HG03571 (cell line): ENCODE measurements at regions not wholly inside any gene's neighbourhood (a gene's known extent, or its start where the extent isn't known, plus 50 kb on each side); places are given as distances from the start of the nearest gene placed in this dataset.
"Not testable (repeated sequence)": the region's sequence is repeated elsewhere in the genome, so short reads cannot be mapped to it uniquely, and the experiment has no call there.

ENCODE experiments used
- ATAC-seq: cut with Tn5 transposase; IDR thresholded peaks from one replicate; pipeline ENCODE4 v1.9.1; 2021; ENCODE audit not compliant: unreplicated experiment

DNA sequence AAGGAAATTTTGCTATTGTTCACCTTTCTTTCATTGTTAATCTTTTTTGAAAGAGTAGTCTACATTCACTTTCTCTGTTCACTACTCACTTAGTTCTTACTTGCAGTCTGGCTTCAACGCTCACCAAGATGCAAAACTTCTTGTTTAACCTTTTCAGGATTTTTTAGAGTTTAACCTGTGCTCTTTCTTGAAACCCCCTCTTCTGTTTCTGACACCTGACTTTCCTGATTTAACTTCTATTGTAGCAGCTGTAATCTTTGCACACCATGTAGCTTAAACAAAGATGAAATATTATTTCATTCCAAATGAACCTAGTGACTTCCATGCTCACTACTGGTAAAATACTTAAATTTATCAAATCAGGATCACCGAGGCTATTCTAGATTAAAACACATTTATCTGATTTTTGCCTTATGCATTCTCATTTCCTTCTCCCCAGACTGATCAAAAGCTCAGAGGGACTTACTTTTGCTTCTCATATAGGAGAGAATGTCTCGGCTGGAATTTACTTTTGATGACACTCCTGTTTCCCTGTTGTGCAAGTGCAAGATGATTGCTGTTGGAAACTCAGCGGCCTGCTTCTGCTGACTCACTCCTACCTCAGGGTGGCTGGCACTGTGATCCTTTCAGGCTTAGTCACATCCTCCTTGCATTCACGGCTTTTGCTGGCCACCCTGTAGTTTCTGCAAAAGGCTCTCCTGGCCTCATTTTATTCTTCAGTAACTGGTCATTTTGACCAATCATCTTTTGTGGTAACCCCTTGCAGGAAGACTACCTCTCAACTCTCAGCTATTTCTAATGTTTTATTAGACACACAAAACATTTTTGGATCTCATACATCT is 109.3 kb upstream of the IFNE start:
- ATAC-seq = no peak

DNA sequence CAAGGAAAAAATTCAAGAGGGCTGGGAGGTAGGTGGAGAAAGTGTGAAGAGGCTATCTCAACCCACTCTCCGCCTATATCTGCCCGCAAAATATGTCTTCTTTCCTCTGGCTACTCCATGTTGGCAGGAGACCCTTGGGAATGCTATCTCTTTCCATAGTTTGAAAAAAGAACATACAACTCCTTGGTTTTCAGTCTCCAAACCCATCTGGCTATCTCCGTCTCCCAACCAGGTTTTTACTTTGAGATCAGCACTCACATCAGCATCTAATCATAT is 109.9 kb upstream of the IFNE start:
- no peak for ATAC-seq

DNA sequence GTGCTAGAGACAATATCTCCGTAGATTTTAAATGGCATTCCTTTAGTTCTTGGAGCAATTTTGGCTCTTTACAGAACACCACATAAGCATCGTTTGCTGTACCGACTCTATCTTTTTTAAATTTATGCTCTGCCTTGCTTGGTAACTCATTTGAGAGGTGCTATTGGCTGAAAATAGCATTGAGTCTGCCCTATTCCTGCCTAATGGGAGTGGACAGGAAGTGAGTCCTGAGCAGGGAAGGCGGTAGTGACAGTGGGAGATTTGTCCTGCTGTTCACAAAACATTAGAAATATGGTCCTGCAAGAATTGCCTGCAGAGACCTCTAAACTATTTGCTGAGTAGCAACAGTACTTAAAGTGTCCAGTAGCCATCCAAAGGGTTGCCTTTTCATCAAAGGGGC is 115.2 kb upstream of the IFNE start:
- no peak for ATAC-seq

DNA sequence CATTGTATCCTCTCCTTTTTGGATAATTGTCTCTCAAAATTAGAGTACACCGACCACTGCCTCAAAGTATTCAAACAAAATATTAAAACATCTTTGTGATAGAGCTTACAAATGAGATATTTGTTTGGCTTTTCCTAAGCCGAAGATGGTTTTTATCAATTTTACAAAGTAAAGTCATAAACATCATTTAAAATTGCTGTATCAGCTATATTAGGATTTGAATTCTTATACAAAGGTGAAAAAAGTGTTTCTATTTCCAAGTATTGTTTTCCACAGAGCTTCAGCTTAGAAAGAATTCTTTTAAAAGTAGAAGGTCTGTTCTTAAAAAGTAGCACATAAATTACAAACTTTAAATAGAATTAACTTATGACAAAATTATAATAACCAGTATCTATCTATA is 116.6 kb upstream of the IFNE start:
- no peak for ATAC-seq

DNA sequence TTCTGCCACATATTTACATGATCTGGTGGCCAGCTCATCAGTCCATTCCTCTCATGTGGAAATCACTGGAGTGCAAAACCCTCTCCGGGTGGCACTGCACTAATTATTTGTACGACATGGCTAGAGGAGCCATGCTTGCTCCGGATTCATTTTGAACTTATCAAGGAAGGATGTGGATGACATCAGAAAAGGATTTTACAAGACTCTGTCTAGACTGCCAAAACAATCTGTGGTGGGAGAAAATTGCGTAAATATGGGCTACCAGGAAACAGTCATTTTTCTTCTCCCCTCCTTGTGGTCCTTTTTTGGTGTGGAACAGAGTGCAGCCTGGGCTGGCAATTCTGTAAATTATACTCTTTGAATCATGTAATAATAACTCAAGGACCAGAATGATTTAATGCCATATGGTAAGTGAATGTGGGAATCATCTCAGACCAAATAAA is 123.4 kb upstream of the IFNE start:
- ATAC-seq = no peak

DNA sequence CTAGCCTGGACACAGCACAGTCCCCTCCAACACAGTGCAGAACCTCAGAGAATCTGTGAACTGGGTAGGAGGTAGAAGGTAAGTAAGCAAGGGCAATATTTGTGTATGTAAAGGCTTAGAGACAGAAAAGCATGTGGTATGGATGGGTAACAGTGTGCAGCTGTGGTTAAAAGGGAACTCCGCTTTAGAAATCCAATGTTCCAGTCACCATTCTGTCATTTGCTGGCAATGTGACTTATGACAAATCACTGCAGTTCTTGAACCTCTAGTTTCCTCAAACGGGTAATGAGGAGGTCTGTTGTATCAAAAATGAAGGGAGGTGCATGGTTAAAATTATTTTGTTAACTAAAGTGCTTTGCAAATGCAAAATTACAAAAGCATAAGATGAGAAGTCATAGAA is 125.5 kb upstream of the IFNE start:
- no peak for ATAC-seq

DNA sequence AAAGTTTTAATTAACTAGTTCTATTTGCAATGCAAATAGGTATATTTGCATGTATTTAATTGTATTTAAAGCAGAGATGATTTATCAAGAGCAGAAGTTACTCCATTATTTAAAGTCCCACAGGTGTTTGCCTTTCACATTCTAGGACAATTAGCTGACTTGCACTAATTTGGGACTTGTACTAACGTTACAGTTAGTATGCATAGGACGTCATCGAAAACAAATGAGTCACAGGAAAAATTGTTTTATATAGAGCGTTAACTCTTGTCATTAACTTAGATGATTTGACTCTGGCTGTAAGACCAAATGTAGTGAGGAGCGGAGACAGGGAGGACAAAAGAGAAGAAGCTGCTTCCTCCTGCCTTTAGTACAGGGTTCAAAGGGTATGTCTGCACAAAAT is 126.1 kb upstream of the IFNE start:
- no peak for ATAC-seq

DNA sequence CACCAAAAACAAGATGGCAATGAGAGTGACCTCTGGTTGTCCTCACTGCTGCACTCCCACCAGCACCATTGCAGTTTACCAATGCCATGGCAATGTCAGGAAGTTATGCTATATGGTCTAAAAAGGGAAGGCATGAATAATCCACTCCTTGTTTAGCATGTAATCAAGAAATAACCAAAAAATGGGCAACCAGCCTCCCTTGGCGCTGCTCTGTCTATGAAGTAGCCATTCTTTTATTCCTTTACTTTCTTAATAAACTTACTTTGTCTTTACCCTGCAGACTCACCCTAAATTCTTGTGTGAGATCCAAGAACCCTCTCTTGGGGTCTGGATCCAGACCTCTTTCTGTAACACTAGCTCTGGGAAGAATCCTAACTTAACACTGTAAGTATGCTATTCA is 127.4 kb upstream of the IFNE start:
- ATAC-seq = no peak

DNA sequence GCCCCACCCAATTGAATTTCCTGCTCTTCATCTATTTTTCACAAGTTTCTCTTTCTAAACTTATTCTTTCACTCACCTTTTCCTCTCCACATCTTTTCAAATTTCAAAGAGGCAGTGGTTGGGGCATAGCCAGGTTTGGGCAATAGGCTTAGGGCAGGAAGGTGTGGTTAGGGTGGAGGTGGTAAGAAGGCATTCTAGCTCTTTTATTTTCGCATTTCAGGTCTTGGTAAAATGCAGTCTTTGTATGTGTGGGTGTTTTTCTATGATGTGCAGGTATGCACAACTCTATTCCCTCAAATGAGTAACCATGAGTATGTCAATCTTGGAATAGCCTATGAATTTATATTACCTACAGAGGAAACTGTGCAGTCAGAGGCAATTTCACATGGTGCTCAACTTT is 129.8 kb upstream of the IFNE start:
- no peak for ATAC-seq

DNA sequence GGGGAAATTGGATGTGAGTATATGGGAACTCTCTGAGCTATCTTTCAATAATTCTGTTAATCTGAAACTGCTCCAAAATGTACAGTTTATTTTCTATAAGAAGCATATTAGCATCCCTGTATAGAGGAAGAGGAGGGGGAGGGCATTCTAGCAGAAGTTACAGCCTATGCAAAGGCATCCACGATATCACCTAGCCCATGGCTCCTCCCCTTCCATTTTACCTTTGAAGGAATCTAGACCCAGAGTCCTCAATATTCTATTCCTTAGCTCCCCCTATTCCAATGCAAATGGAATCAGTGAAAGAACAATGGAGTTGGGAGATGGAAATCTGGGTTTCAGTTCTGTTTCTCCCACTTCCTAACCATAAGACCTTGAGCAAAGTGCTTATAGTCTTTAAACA is 132.9 kb upstream of the IFNE start:
- no peak for ATAC-seq

DNA sequence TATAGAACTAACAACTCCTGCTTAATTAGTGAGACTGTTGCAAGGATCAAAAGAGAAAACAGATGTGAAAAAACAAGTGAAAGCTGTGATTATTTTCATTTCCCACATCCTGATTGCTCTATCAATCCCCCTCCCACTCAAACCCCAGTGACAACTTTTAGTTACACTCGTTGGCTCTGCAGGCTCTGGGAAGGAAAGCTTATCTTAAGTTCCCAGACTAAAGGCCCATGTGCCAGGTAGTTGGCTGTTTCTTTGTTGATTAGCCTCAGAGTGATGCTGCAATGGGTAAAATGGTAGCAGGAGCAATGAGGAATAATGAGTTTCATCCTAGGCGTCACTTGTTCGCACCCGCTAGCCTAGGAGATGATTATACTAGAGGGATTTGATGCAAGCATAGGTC is 133.3 kb upstream of the IFNE start:
- ATAC-seq = no peak

DNA sequence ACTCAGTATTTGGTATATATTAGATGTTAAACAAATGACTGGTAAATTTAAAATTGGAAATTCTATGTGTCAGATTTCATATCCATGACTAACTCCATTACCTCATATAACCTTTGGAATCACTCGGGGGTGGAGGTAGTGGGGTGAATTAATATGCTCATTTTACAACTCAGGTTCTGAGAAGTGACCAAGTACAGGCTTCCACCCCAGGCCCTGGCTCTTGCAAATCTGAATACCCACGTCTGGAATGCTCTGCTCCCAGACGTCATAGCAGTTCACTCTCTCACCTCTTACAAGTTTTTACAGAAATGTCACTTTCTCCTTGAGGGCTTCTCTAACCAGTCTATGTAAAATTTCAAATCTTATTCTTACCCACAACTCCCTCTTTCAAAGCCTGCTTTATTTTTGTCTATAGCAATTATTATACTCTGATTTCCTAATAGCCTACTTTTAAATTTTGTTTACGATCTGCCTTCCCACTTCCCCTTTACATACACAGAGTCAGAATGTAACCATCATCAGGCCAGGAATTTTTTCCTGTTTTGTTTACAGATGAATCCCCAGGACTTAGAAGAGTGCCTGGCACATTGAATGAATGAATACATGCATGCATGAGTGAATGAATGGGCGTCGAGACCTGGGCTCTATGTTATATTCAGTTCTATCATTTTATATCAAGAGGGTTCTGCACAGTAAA is 134.1 kb upstream of the IFNE start:
- no peak for ATAC-seq

DNA sequence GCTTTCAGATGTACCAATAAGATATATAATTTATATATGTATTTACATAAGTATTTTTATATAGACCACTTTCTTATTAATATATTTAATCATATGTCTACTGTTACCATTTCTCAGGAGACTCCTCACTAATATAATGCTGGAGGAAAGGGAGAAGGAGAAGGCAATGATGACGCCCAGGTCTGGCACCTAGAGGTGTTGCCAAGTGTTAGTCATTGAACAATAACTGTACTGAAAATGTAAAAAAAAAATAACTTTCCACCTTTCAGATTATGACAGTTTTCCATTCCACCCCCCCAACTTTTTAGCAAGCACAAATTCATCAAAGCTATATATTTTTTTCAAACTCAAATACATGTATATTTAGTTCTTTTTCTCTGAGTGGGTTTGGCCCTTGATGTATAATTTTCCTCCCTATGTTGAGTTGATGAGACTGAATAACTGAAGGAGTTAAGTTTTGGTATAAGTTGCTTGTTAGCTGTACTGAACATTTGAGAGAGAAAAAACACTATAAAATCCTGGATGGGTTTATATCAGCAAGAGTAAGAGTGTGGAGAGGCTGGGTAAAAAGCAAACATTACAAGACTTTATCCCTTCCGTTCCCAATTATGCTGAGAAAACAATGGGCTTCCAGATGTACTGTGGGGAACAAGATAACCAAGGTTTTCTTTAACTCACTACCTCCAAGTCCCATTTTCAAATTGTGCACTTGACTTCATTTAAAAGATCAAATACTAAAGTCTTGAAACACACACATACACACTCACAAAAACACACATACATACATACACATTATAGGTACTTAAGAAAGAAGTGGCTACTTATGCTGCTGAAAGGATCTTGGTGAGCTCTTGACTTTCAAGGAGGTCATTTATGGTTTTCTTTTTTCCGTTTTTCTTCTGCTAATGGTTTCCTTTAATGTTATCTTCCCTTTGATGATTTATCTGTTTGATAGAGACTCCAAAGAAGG is 142.8 kb upstream of the IFNE start:
- ATAC-seq = no peak

DNA sequence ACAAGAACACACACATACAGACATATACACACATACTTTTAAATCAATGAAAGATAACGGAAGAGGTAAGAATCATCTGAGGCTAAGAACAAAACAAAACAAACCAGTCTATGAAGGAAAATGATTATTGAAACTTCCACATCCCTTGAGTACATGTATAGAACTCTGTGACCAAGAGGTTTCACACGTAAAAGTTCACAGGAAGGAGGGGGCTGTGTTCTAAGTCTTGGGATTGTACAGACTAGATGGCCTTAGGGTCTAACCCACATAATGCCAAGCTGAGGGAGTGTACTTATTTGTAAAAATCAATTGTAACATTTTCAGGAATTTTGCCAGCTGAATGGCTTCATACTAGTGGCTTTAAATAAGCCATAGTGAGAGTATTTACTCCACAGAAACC is 144.4 kb upstream of the IFNE start:
- no peak for ATAC-seq

DNA sequence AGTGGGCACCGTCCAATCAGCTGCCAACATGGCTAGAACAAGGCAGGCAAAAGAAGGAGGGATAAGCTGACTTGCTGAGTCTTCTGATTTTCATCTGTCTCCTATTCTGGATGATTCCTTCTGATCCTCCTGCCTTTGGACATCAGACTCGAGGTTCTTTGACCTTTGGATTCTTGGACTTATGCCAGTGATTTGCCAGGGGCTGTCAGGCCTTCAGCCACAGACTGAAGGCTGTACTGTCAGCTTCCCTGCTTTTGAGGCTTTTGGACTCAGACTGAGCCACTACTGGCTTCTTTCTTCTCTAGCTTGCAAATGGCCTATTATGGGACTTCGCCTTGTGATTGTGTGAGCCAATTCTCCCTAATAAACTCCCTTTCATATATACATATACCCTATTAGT is 146.8 kb upstream of the IFNE start:
- not testable (repeated sequence) for ATAC-seq

DNA sequence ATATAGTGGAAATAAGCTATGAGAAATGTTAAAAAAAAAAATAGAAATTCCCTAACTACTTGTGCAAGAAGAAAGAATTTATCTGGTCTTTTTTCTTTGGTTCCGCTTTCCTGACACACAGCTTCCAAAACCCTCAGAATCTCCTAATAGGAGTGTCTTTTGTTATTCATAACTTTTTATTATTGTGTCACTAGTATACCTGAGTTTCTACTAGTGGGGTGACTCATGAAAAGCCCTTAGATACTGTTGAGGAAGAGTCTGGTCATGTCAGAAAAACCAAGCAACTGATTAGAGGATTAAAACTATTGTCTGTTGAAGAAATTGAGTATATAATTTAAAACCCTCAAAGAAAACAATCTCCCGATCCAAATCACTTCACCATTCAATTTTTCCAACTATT is 152.8 kb upstream of the IFNE start:
- no peak for ATAC-seq

DNA sequence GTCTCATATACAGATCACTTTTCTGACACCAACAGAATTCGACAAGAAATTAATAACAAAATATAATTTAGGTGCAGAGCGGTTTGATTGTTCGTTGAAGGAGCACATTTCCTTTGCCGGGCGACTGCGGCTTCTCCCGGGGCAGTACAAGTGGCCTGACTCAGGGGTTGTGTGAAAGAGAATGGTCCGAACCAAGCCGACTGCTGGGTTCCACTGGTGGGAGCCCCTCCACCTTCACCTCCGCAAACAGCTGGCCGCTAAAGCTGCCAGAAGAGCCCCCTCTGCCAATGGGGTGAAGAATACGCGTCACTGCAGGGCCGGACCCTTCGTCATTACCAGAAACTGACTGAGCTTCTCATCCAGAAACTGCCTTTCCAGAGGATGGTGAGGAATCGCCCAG is 156.0 kb upstream of the IFNE start:
- no peak for ATAC-seq

DNA sequence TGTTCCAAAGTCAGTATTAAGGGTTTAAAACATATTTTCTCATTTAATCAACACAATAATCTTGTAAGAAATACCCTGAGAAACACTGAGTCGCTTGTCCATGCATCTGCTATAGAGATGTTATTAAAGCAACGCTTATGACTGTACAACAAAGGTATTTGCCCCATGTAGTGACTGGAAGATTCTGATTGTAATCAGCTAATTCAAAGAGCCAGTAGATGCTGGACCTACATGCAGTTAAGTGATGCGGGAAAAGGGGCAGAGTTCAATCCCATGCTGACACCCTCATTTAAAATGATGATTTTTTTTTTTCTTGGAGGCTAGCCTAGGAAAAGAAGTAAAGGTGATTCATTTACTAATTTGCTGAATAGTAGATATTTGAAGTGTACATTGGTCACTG is 149.3 kb upstream of the MTAP start:
- no peak for ATAC-seq

DNA sequence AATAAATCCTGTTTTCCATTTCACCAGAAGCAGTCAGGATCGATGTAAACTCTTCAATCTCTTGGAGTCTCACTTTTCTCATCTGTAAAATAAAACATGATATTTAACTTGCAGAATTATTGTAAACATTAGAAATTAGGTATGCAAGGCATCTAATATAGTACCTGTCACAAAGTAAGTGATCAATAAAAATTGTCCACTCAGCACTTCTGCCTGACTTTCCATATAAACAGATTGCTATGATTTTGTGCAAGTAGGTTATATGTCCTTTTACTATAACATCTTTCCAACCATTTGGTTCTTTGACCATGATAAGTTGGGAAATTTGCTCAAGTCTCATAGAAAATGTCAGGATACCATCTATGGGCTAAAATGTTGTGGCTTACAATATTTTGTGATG is 148.8 kb upstream of the MTAP start:
- no peak for ATAC-seq

DNA sequence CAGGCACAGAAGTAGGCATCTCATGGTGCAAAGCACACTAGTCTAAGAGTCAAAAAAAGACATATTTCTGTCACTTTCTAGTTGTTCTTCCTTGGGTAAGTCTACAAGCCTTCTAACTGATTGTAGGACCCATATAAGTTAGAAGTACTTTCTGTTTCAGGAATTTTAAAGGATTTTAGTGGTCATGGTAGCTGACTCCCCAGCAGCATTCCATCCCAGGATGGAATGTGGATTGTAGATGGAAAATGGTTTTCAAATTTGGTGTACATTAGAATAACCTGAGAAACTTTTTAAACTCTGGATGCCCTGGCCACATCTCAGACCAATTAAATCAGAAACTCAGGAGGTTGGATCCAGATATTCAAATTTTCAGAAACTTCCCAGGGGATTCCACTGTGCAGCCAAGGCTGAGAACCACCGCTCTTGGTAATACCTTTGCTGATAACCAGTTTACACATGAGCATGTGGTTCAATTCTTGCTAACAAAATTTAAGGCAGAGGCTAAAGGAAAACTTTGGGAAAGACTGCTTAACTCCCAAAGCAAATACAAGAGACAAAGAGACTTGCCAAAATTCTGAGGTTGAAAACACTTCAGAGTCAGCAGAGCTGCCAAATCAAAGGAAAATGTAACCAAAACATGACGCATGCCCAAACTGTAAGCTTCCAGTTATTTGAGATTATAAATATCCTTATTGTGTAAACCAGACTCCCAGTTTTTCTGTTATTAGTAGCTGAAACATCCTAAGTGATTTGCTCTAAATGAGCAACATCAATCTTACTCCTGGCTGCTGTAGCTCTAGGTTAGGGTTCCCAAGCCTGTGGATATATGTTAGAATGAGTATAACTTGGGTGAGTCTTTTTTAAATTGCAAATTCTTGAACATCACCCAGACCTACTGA is 145.4 kb upstream of the MTAP start:
- no peak for ATAC-seq
